GM12872 (cell line): ENCODE measurements at regions not wholly inside any gene's neighbourhood (a gene's known extent, or its start where the extent isn't known, plus 50 kb on each side); places are given as distances from the start of the nearest gene placed in this dataset.
A peak's percentile ranks its signal among the peaks of the same experiment; 100 is the strongest.

ENCODE experiments used
- TF ChIP-seq, protein P1 (sequence below): IDR thresholded peaks from 3 replicates; pipeline ENCODE4 v1.5.1; 2011; ENCODE audit warnings: low read depth, mild to moderate bottlenecking, low read length, moderate library complexity; ENCODE audit not compliant: insufficient read depth

DNA sequence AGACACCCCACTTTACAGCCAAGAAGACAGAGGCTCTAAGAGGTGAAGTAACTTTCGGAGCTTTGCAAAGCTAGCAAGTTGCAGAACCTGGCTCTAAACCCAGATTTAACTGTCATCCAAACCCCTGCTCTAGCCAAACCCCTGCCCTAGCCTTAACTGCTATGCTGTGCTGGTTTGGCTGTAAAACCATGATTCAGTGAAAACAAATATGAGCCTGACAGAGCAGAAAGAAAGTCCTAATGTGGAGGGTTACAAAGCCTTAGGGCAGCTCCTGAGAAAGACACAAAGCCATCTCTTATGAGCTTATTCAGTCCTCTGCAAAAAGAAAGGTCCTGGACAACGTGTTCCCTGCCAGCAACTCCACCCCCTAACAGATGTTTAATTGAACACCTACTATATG is 172.8 kb downstream of the KATNAL1 start:
- TF ChIP-seq, protein P1, sequence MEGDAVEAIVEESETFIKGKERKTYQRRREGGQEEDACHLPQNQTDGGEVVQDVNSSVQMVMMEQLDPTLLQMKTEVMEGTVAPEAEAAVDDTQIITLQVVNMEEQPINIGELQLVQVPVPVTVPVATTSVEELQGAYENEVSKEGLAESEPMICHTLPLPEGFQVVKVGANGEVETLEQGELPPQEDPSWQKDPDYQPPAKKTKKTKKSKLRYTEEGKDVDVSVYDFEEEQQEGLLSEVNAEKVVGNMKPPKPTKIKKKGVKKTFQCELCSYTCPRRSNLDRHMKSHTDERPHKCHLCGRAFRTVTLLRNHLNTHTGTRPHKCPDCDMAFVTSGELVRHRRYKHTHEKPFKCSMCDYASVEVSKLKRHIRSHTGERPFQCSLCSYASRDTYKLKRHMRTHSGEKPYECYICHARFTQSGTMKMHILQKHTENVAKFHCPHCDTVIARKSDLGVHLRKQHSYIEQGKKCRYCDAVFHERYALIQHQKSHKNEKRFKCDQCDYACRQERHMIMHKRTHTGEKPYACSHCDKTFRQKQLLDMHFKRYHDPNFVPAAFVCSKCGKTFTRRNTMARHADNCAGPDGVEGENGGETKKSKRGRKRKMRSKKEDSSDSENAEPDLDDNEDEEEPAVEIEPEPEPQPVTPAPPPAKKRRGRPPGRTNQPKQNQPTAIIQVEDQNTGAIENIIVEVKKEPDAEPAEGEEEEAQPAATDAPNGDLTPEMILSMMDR, result no peak

DNA sequence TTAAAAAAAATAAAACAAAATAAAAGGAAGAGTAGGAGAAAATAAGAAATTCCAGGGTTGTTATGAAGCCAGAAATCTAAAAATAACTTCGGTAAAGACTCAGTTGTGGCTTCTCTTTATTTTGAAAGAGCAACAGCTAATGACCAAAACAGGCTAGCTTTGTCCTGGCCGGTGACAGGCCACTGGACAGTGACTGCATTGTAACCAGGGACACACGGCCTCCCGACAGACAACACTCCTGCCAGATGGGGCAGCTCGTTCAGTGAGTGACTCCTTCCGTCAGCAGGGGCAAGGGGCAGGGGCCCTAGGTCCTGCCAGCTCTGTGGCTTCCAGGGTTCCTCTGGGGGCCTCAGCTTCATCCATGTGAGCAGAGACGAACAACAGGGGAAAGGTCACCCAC is 173.4 kb downstream of the KATNAL1 start:
- TF ChIP-seq, protein P1, result no peak

DNA sequence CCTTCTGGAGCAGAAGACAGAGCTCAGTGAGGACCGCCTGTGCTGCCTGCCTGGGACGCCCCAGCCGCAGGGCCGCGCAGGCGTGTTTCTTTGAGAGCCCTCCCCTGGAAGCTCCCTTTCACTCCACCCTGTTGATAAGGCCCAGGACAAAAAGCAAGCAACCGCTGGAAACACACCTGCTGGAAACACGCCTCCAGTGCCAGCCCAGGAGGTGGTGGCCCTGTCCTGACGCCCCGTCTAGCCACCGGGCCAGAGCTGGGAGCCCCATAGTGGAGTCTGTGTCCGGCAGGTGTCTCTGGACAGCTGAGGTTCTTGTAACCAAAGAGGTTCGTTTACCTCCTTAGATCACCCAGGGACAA is 173.8 kb downstream of the KATNAL1 start:
- TF ChIP-seq, protein P1, result no peak

DNA sequence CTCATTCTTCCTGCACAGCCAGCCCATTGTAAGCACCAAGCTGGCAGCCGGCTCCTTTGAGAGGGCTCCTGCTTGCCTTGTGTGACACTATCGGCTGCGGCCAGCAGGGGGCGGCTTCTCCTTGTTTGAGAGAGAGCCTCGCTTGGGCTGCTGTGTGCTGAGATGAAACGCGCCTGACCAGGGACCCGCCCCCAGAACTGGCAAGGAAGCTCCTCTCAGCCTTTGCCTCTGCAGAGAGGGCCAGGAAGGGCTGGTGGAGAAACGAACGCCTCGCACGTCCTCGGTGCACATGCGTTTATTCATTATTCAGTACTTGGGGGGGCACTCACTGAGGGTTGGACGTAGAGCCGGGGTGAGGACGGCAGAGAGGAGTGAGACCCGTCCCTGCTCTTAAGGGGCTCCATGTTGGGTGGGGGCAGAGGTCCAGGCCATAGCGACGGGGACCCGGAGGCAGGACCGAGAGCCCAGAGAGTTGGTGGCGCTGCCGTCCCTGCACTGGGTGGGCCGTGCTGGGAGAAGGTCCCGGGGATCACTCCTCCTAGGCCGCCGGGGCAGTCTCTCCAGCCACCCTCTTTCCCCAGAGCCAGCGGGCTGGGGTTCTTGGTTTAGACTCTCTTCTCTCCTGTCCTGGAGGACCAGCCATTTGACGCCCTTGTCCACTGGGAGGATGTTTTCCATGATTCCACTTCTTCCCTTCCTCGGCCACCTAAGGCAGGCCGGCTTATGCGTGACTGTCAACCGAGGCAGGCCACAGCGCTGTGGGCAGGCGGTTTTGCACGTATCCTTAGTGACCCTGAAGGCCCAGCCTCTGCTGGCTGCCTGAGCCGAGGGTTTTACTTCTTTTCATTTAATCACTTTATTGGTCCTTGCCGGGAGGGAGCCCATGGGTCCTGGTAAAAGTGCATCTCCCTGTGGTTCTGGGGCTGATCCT is 174.5 kb downstream of the KATNAL1 start:
- TF ChIP-seq, protein P1, result peak; percentile 90

DNA sequence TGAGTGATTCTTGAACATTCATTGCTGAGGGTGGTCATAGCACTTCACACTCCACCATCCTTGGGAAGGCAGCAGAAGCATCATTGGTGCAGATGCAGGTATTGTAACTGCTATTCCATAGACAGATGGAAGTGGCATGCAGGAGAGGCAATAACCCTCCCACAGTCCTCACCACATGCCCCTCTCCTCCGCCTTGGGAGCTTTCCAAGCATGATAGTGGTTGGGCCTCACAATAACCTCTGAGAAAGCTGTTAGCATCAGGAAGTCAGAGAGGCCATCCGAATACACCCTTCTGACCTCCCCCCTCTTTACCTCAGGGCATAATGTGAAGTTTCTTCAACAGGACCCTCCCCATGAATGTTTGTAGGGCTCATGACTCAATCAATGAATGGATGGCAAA is 177.9 kb downstream of the KATNAL1 start:
- TF ChIP-seq, protein P1, result no peak

DNA sequence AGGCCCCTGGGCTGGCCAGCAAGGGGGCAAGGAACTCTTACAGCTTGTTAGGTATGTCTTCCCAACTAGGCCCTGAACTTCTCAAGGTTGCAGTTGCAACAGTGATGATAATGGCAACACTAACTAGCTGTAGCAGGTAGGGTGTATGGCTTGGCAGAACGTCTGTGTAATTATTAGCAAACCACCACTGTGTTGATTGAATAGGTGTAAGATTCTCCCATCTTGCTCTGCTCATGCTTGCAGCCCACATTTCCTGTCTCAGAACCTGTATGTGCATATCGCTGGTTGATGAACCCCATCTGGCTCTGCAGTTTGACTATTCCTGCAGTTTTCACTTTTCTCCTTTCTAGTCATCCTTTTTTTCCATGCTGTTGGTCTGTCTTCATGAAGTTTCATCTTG is 178.8 kb downstream of the KATNAL1 start:
- TF ChIP-seq, protein P1, result no peak

DNA sequence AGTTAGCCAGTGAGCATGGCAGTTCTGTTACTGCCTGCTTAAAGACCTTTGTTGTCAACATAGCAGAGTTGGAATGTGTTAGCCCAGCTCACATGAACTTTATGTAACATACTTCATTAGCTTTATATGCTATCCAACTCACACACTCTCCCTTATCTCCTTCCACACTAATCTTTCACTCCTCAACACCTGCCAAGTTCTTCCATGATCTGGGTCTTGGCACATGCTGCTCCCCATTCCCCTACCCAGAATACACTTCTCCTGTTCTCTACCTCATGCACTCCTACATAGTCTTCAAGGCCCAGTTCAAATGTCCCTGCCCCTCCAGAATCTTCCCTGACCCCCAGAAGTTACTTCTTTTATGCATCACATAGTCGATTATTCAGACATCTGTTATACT is 179.3 kb downstream of the KATNAL1 start:
- TF ChIP-seq, protein P1, result no peak
